GM18508 (cell line): ENCODE measurements at regions not wholly inside any gene's neighbourhood (a gene's known extent, or its start where the extent isn't known, plus 50 kb on each side); places are given as distances from the start of the nearest gene placed in this dataset.

Experiments used
- ATAC-seq: cut with Tn5 transposase; IDR thresholded peaks from one replicate; pipeline ENCODE4 v1.9.1; 2021; ENCODE audit warnings: moderate number of reproducible peaks; ENCODE audit not compliant: insufficient read depth, unreplicated experiment

GRCh38 chr20:50297498-50298376 is 107.1 kb downstream of the CEBPB start:
- no peak for ATAC-seq

GRCh38 chr20:50298554-50299324 is 108.1 kb downstream of the CEBPB start:
- ATAC-seq = no peak

GRCh38 chr20:50299325-50299629 is 108.6 kb downstream of the CEBPB start:
- ATAC-seq = no peak

- ATAC-seq = no peak
Measured at GRCh38 chr20:50301165-50301564, 110.5 kb downstream of the CEBPB start.

- no peak for ATAC-seq
Measured at GRCh38 chr20:50301712-50302111, 111.1 kb downstream of the CEBPB start.

GRCh38 chr20:50302341-50303057 is 111.9 kb downstream of the CEBPB start:
- no peak for ATAC-seq

- no peak for ATAC-seq
Measured at GRCh38 chr20:50303573-50304500, 113.2 kb downstream of the CEBPB start.

GRCh38 chr20:50304501-50304856 is 113.8 kb downstream of the CEBPB start:
- ATAC-seq = no peak

GRCh38 chr20:50304923-50305635 is 114.4 kb downstream of the CEBPB start:
- no peak for ATAC-seq

- ATAC-seq = no peak
Measured at GRCh38 chr20:50305636-50306477, 115.2 kb downstream of the CEBPB start.

GRCh38 chr20:50306478-50307423 is 116.1 kb downstream of the CEBPB start:
- no peak for ATAC-seq

GRCh38 chr20:50308166-50308512 is 117.5 kb downstream of the CEBPB start:
- ATAC-seq = no peak

GRCh38 chr20:50308513-50309279 is 118.1 kb downstream of the CEBPB start:
- no peak for ATAC-seq

GRCh38 chr20:50309280-50309763 is 118.7 kb downstream of the CEBPB start:
- no peak for ATAC-seq

- no peak for ATAC-seq
Measured at GRCh38 chr20:50309764-50310672, 119.4 kb downstream of the CEBPB start.

GRCh38 chr20:50310673-50311051 is 120.0 kb downstream of the CEBPB start:
- ATAC-seq = no peak
